ENCODE measurements at regions not wholly inside any gene's neighbourhood (a gene's known extent, or its start where the extent isn't known, plus 50 kb on each side); places are given as distances from the start of the nearest gene placed in this dataset.

GRCh38 chr10:100631192-100631591 lies 95.4 kb downstream of the HIF1AN start:
- no peak for TF ChIP-seq CTCF (IDR thresholded peaks at IDR 0.05)
- no peak for TF ChIP-seq ZFX (IDR thresholded peaks at IDR 0.05; ENCODE audit: borderline replicate concordance)
